ENCODE measurements at regions not wholly inside any gene's neighbourhood (a gene's known extent, or its start where the extent isn't known, plus 50 kb on each side); places are given as distances from the start of the nearest gene placed in this dataset.

DNA sequence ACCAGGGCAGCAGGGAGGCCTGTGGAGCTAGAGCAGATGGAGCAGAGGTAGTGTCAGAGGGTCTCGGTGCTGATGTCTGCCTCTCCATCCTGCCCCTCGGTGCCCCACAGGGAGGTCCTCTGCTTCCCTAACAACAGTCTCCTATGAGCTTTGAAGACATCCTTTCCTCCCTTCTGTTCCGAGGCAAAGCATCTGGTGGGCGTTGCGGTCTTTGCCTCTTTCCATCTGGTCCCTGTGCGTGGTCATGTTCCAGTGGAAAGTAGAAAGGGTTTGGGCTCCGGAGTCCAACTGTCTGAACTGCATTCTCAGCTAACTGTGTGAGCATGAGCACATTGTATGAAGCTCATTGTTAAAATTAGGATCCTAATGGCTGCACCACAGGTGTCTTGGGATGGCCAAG is 370.6 kb downstream of the AACS start:
- DNase-seq: no peak

DNA sequence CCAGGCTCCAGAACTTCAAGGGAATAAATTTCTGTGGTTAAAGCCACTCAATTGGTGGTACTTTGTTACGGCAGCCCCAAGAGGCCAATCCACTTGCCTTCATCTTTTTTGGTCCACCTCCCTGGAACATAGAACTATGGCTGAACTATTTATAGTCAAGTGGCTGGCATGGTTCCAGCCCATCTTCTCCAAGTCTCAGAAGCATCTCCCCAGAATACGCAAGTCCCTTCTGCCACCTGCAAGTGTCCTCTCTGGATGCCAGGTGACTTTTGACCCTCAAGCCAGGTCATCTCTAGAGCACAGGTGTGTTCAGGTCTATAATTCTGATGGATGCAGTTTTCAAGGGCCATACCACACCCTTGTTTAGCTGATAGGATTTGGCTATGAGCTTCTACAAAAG is 371.5 kb downstream of the AACS start:
- no peak for DNase-seq

DNA sequence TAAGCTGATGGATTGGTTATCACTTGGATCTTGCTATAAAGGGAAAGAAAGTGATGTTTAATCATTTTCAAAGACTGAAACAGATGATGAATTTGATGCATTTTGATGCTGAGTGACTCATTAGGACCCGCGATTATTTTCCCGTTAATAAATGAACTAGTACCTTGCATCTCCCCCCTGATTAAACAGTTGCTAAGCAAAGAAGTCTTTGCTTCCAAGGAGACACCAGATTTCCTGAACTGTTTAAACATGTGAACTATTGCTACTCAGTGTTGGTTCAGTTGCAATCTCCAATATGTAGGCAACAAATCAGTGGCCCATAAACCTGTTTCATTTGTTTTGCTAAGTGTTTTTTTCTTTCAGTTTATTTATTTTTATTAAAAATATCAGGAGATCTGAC is 375.2 kb downstream of the AACS start:
- no peak for DNase-seq

DNA sequence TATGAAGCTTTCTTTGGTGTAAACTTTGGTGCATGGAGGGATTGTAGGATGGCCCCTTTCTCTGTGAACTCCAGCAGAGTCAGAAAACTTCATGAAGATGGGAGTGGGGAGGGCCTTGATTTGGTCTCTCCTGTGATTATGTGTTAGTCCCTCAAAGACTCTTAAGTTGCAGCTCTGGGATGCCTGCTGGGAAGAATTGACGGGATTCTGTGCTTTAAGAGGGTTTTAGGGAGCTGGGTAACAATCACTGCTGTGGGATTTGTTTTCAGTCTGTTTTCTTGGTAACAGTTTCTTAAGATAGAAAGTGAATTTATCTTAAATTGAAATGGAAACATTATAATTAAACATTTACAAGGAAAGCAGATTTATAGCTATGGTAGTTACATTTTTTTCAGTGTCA is 378.1 kb downstream of the AACS start:
- no peak for DNase-seq

DNA sequence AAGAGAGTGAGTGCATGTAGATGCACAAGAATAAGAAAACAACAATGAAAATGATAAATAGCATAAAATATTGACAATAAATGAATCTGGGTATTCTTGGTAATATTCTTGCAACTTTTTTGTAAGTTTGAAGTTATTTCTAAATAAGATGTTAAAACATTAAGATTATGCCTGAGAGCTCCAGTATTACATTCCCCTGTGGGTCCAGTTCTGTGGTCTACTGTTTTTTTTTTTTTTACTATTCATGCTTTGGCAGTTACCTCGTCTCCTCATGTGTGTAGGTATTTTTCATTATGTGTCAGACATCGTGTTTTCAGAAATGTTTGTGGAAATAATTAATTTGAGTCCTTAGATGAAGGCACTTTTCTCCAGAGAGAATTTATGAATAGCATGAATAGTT is 386.2 kb downstream of the AACS start:
- DNase-seq: no peak

DNA sequence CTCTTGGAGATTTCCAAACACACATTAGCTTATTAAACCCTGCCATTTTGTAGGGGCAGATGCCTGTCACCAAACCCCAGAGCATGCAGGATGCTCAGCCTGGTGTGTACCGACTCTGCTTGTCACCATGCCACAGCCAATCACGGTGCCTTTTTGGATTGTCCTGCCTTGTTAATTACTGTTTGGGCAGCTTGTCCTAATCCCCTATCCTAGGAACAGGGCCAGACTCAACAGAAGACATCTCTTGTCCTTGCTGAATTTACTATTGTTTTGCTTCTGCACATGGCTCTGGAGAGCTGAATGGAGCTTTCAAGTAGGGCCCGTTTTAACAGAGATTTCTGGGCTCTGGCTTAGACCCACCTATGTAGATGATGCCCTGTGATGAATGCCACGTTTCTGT is 388.5 kb downstream of the AACS start:
- DNase-seq: no peak

DNA sequence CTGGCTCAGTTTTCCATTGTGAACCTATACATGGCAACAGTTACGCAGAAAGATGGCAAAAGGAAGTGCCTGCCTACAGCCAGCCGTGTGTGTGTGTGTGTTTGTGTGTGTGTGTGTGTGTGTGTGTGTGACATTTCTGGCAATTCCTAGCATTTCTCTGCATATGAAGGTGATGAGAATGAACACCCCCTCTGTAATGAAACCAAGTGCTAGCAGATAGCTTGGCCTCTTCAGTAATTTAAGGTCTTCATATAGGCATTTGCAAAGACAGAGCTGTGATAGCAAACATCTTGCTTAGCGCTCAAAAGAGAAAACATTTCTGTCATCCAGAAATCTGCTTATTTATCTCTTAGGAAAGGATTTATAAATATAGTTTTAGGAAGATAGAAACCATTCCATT is 389.1 kb downstream of the AACS start:
- DNase-seq: no peak

DNA sequence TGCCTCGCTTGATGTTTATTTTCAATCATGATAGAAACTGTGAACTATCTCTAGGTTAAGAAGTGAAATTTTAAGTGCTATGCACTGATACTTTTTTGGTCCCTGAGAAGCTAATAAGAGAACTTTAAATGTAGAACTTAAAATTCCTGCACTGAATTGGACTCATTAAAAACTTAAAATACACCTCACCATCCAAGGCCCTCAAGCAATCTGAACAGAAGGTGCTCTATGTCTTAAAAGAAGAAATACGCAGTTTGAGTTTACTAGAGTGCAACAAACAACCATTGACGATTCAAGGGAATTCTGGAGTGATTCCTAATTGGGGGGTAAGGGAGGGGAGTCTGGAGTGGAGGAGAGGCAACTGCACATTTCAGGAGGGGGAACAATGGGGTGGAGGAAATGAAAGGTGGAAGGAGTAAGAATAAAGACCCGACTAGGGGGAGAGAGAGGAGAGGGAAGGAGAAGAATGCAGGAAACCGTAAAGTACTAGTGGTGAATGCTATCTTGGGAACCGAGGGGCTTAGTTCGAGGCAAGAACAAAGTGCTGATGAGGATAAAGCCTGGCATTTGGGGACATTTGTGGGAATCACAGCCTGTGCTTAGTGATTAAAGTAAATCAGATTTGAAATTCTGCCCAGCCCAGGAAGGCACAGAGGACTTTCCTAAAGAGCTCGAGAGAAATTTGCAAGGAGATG is 389.7 kb downstream of the AACS start:
- DNase-seq: no peak

DNA sequence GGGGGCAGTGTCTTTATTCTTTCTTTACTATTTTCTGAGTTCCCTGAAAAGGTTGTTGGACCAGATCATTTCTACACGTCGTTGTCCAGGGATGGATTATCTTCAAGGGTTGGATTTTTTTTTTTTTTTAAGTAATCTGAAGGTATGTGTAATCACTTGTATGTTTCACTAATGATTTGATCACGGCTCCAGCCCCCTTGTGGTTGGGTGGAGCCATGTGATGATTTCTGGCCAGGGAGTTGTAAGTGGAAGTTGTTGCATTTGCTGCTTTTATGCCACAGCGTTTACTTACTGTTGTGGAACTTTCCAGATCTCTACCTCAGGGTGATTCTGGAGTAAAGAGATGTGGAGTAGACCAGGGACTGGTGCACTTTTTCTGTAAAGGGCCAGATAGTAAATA is 390.3 kb downstream of the AACS start:
- DNase-seq: no peak

DNA sequence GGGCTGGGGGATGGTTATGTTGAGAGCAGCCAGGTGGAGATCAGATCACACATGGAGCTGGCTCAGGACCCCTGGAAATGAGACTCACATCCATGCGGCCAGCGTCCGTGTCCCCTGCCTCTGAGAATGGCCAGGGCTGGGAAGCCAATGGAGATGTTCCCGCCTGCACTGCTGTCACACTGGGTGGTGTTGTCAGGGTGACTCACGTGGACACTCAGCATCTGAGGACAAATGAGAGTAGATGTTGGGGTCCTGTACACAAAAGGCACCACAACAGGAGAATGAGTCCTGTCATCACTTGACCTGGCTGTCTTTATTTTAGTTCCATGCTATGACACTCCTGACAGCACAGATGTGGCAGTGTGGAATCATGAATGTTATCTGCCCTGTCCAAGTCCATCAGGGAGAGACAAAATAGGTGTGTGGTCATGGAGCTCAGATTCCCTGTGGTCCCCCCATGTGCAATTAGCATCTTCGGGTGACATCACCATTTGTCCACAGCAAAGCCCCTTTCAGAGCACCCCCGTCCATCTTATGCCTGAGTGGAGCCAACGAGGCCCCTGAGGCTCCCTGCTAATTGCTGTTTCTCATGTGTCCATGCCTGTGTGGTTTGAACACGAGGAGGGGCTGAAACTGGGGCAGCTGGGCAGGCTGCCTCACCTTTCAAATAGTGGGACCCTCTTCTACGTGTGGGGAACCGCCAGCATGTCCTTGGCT is 393.5 kb downstream of the AACS start:
- no peak for DNase-seq

DNA sequence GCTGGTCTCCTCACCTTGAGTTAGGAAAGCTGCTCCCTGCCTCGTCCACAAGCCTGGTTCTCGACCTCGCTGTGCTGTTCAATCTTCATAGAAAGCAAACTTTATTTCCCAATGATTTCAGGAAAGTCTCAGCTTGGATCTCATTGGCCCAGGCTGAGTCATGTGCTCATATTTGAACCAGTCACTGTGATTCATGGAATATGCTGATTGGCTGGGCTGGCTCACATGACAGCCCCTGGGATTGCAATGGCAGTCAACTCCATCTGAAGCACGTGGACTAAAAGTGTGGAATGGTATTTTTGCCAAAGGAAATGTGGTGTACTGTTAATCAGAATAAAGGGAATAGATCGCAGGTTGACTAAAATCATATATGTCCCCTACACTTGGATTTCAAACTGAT is 396.6 kb downstream of the AACS start:
- no peak for DNase-seq

DNA sequence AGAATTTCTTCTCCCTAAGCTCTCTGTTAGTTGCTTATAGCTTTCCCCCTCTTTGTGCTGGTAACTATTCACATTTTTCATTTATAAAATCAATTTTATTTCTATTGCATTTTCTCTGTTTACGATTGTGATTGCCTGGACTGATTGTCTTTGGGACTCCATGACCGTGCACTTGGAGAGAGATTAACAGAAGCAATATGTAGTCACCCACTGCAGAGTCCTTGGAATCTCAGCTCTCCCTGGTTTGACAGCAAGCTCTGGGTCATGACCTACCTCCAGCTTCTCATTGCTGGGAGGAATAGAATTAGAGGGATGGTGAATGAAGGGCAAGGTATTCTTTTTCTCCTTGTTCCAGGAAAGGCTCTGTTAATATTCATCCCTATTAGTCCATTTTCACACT is 398.2 kb downstream of the AACS start:
- DNase-seq: no peak

DNA sequence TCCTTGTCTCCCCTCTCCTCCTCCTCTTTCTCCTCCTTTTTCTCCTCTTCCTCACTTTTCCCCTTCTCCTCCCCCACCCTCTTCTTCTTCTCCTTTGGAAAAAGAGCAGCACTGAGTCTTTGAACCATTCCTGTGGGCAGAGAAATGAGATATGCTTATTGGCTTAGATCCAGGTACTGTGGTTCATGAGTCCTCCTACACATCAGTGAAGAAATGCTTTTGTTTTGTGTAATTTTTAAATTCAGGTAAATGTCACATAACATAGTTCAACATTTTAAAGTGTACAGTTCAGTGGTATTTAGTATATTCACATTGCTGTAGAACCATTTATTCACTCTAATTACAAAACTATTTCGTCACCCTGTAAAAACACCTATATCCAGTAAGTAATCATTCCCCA is 402.1 kb downstream of the AACS start:
- DNase-seq: no peak

DNA sequence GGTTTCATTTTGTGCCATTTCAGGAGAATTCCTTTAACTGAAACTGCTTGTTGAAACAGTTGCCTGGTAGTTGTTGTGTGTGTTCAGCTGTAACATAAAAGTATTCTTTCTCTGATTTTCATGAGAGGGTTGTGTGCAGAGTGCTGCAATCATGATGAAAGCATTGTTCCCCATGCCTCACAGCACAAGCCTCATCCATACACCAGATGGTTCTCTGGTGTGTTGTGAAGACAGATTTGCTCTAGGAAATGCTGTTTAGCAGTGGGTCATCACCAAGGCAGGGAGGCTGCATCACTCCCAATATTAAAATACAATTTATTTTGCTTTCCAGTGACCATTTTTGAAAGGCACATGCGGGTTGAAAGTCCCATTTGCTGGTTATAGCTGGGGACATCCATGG is 404.4 kb downstream of the AACS start:
- DNase-seq: no peak

DNA sequence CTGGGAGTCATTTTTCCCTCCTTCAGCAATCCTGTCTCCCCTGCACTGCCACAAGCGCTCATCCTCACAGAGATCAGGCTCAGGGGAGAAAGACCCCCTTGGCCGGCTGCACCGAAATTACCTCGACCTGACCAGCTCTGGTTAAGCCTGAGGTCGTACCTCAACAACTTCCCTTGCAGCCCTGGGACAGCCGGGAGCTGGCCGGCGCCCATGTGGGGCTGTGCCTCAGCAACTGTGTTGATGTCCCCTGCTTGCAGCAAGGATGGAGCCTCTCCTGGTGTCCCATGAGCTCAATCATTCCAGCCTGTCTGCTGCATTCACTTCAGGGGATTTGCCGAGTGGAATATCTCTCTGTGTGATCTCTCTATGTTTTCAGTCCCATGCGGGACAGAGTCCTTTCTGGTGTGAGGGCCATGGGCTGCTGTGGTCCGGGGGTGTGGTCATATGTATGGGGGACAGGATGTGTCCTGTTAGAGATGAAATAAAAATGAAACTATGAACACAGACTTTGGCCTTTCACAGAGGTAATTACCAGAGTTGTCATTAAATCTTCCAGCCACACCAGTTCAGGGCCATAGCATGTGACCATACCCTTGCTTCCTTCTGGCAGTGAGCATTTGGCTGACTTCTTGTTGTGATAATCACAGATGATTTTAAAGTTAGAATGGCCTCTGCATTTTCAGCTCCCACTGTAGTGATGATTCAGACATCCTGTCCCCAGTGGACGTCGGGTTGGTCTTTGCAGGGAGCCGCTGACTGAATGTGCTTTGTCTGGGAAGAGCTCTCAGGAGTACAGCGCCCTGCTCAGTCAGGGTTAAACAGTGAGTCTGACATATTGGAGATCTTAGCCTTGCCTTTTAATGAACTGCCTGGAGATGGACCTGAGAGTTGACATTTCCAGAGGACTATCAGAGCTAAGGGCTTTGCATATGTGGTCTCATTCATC is 405.9 kb downstream of the AACS start:
- no peak for DNase-seq

DNA sequence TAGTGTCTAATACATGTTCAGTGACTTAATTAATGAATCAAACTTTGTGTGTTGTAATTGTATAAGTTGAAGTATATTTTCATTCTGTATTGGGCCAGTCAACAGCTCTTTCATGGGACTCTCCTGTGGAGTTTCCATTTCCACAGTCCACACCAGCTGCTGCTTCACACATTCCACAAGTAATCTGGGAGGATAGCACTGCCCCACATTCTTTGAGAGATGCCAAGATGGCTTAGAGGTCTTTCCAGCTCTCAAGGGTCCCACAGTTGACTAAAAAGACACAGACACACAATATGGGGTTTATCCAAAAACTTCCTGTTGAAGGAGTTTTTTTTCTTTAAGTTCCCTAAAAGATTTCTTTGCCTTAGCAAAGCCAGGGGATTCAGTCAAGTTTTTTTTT is 408.3 kb downstream of the AACS start:
- no peak for DNase-seq

DNA sequence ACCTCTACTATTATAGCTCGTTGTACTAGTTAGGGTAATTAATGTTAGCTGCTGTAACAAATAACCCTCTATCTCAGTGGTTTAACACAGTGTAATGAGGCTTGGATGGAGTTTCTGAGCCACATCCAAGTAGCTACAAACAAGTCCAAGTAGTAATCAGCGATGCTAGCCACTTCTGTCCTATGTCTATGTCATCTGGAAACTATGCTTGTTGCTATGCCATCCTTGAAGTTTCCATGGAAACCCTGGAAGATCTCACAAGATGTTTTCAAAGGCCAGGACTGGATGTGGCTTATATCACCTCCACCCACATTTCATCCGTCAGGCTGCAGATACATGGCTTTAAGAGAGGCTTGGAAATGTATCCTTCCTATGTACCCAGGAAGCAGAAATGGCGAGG is 422.1 kb downstream of the AACS start:
- DNase-seq: no peak

DNA sequence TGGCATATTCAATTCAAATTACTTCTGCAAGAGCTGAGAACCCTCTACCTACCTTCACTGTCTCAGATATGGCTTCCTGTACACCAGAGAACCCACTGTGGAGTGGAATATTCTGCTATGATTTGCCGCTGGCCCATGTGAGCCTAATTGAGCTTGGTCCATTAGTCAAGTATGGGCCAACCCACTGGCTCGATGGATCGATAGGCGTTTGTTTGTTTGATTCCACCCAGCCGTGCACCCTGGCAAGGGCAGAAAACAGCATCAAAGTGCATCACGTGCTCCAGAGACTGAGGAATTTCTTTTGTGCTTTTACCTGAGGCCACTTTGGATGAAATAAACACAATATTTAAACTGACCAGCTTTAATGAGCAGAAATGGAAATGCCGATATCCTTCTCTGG is 426.3 kb downstream of the AACS start:
- DNase-seq: no peak

DNA sequence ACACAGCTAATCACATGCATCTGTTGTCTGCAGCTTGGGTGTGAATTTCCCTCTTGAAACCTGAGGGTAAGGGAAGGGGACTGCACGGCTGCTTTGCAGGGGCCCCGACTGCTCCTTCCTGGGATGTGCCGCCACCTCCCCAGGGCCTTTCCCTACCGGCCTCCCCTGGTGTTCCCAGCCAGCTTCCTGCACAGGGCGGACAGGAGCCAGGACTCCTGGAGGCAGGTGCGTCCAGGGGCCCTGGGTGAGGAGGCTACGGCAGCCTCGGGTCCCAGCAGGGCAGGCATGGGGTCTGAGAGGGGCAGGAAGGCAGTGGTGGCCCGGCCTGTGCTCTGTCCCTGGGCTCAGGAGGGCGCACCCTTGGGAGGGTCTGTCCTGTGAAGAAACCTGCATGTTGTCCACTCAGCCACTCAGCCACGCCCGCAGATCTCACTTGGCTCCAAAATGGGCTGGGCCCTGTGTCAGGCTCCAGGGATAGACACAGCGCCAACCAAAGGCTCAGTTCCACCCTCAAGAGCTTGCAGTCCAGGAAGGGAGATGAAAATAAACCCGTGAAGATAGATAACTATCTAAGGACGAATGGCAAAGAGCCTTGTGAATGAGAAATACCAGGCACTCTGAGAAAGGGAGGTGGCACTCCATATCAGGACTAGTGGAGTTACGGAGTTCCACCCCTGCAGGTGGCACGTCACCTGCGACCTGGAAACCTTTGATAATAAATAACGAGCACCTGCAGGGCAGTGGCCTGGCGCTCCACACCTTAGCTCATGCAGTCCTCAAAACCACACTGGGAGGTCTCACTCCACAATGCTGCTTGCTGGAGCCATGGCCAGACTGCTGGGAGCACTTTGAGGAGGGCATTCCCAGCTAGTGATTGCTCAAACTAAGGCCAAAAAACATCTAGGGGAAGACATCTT is 427.4 kb downstream of the AACS start:
- DNase-seq: no peak

DNA sequence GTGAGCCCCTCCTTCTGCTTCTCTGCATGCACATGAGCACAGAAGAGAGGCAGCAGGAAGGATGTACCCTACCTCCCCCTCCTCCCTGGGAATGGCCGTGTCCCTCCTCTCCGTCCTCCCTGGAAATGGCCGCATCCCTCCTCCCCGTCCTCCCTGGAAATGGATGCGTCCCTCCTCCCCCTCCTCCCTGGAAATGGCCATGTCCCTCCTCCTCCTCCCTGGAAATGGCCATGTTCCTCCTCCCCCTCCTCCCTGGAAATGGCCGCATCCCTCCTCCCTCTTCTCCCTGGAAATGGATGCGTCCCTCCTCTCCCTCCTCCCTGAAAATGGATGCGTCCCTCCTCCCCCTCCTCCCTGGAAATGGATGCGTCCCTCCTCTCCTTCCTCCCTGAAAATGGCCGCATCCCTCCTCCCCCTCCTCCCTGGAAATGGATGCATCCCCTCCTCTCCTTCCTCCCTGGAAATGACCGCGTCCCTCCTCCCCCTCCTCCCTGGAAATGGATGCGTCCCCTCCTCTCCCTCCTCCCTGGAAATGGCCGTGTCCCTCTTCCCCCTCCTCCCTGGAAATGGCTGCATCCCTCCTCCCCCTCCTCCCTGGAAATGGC is 428.6 kb downstream of the AACS start:
- no peak for DNase-seq

DNA sequence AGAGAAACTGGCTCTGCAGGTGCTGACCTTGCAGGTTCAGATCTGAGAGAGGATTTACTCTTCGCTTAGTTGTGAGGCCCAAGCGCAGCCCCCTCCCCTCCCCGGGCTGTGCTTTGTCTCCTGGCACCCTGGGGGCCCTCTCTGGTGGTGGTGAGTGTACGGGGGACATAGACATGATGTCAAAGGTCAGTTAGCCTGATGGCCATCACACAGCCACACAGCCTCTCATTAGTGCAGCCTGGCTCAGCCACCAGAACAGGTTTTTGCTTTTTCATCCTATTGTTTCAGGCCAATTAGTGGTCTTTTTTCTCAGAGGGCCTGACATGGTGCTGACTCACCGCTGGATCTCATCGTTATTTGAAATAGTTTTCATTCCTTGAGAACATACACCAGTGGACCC is 437.9 kb downstream of the AACS start:
- no peak for DNase-seq

DNA sequence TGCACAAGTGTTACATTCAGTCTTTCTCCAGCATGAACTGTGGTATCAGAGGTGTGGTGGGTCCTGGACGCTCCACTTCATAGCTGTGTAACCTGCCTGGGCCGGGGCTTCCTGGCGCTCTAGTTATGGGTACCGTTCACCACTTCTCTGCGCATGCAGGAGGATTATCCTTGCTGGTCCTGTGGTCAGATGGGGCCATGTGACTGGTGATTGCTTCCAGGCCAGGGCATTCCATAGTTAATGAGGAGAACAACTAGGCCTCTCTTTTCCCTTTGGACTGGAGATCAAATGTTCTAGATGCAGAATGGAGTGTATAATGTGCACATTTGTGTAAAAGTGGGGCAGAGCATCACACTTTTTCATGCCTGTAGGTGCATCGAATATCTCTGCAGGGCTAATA is 444.0 kb downstream of the AACS start:
- no peak for DNase-seq

Measured in NCI-H1105 (cell line).